GM23338 (cell line): ENCODE measurements at regions not wholly inside any gene's neighbourhood (a gene's known extent, or its start where the extent isn't known, plus 50 kb on each side); places are given as distances from the start of the nearest gene placed in this dataset.

ENCODE experiments used
- ATAC-seq: fragments of 200-7000 bp; cut with Tn5 transposase; 3 replicates; pipeline ENCODE4 v1.9.1; 2020
- DNase-seq: peaks from one replicate; pipeline ENCODE4 v3.0.0-alpha.2; 2015; ENCODE audit warnings: low spot score
- H2AFZ ChIP-seq: fragments of 200-600 bp; sonication (generic); 2 replicates; pipeline ENCODE4 v1.8.0; 2016; ENCODE audit warnings: antibody characterized with exemption, mild to moderate bottlenecking, moderate library complexity
- H3F3A ChIP-seq: fragments of 200-600 bp; sonication (generic); replicated peaks from 2 replicates; pipeline ENCODE4 v1.8.0; 2017; ENCODE audit warnings: antibody characterized with exemption, mixed run types, low read depth
- H3K27ac ChIP-seq: fragments of 200-600 bp; sonication (generic); 2 replicates; pipeline ENCODE4 v1.6.1; 2016; ENCODE audit warnings: low read depth
- H3K27me3 ChIP-seq: fragments of 200-600 bp; sonication (generic); 2 replicates; pipeline ENCODE4 v1.8.0; 2016; ENCODE audit warnings: mild to moderate bottlenecking, mixed run types, moderate library complexity; ENCODE audit not compliant: insufficient read depth
- H3K36me3 ChIP-seq: fragments of 200-600 bp; sonication (generic); 2 replicates; pipeline ENCODE4 v1.8.0; 2016; ENCODE audit warnings: mild to moderate bottlenecking; ENCODE audit not compliant: insufficient read depth
- H3K4me1 ChIP-seq: fragments of 200-600 bp; sonication (generic); 2 replicates; pipeline ENCODE4 v1.8.0; 2016; ENCODE audit warnings: mild to moderate bottlenecking, moderate library complexity; ENCODE audit not compliant: insufficient read depth
- H3K4me2 ChIP-seq: fragments of 200-600 bp; sonication (generic); 2 replicates; pipeline ENCODE4 v1.7.1; 2017; ENCODE audit warnings: mixed run types
- H3K4me3 ChIP-seq: fragments of 200-600 bp; sonication (generic); 2 replicates; pipeline ENCODE4 v1.6.1; 2016; ENCODE audit warnings: mixed run types
- H3K79me2 ChIP-seq: fragments of 200-600 bp; sonication (generic); replicated peaks from 2 replicates; pipeline ENCODE4 v1.8.0; 2017; ENCODE audit warnings: mild to moderate bottlenecking; ENCODE audit not compliant: insufficient read depth
- H3K9me2 ChIP-seq: fragments of 200-600 bp; sonication (generic); 2 replicates; pipeline ENCODE4 v1.8.0; 2017; ENCODE audit not compliant: insufficient read depth
- H4K20me1 ChIP-seq: fragments of 200-600 bp; sonication (generic); replicated peaks from 2 replicates; pipeline ENCODE4 v1.8.0; 2017; ENCODE audit warnings: mild to moderate bottlenecking; ENCODE audit not compliant: insufficient read depth
- H3K27ac Mint-ChIP-seq: 2 replicates; pipeline ENCODE4 v1.8.0; 2020; ENCODE audit warnings: inconsistent platforms, mild to moderate bottlenecking, moderate library complexity, mixed read lengths
- H3K27me3 Mint-ChIP-seq: 3 replicates; pipeline ENCODE4 v1.8.0; 2022; ENCODE audit warnings: low read depth, mild to moderate bottlenecking, moderate library complexity, mixed read lengths, inconsistent platforms; ENCODE audit not compliant: insufficient read depth, poor library complexity
- H3K36me3 Mint-ChIP-seq: 3 replicates; pipeline ENCODE4 v1.8.0; 2021; ENCODE audit warnings: low read depth, mild to moderate bottlenecking, inconsistent platforms, moderate library complexity, mixed read lengths
- H3K4me1 Mint-ChIP-seq: 3 replicates; pipeline ENCODE4 v1.8.0; 2020; ENCODE audit warnings: mild to moderate bottlenecking, inconsistent platforms, mixed read lengths
- H3K4me3 Mint-ChIP-seq: 3 replicates; pipeline ENCODE4 v1.8.0; 2021; ENCODE audit warnings: moderate library complexity, mild to moderate bottlenecking, inconsistent platforms, mixed read lengths
- H3K9me3 Mint-ChIP-seq: 3 replicates; pipeline ENCODE4 v1.8.0; 2020; ENCODE audit warnings: moderate library complexity, mild to moderate bottlenecking, inconsistent platforms, mixed read lengths
- CREB1 ChIP-seq: fragments of 250-450 bp; sonication (Bioruptor Pico); IDR thresholded peaks from 2 replicates; pipeline ENCODE4 v1.5.0; 2020; ENCODE audit warnings: low read depth, mild to moderate bottlenecking, moderate library complexity
- CTCF ChIP-seq, 2 experiments: fragments of 200-600 bp in 1 of 2; sonication (generic) in 1 of 2; conservative IDR thresholded peaks; 2 replicates each; pipeline versions ENCODE4 v1.5.1 to v1.6.1; 2016 to 2017; ENCODE audit warnings: antibody characterized with exemption in 2 of 2, low read depth in 2 of 2, mild to moderate bottlenecking in 2 of 2, moderate library complexity in 1 of 2
- ETS1 ChIP-seq: IDR thresholded peaks from 2 replicates; pipeline ENCODE4 v1.6.1; 2016; ENCODE audit warnings: antibody characterized with exemption
- EZH2 ChIP-seq: fragments of 200-600 bp; sonication (generic); IDR thresholded peaks from one replicate; pipeline ENCODE4 v1.8.0; 2017; ENCODE audit warnings: antibody characterized with exemption, mild to moderate bottlenecking, low read depth; ENCODE audit not compliant: unreplicated experiment
- EZH2phosphoT487 ChIP-seq: fragments of 200-600 bp; sonication (generic); IDR thresholded peaks from one replicate; pipeline ENCODE4 v1.8.1; 2018; ENCODE audit warnings: antibody characterized with exemption; ENCODE audit not compliant: unreplicated experiment
- JUNB ChIP-seq: IDR thresholded peaks from one replicate; pipeline ENCODE4 v1.6.1; 2016; ENCODE audit warnings: antibody characterized with exemption; ENCODE audit not compliant: unreplicated experiment
- NANOG ChIP-seq: IDR thresholded peaks from 2 replicates; pipeline ENCODE4 v1.6.1; 2016; ENCODE audit warnings: antibody characterized with exemption, borderline replicate concordance
- POLR2AphosphoS5 ChIP-seq: IDR thresholded peaks from 2 replicates; pipeline ENCODE4 v1.6.1; 2016; ENCODE audit warnings: antibody characterized with exemption, low read depth
- REST ChIP-seq: IDR thresholded peaks from one replicate; pipeline ENCODE4 v1.6.1; 2018; ENCODE audit warnings: antibody characterized with exemption; ENCODE audit not compliant: unreplicated experiment
- ZNF114 ChIP-seq: fragments of 250-450 bp; sonication (Bioruptor Pico); IDR thresholded peaks from 2 replicates; pipeline ENCODE4 v1.5.0; 2020; ENCODE audit warnings: mild to moderate bottlenecking, moderate library complexity
- ZNF331 ChIP-seq: fragments of 250-450 bp; sonication (Bioruptor Pico); IDR thresholded peaks from 2 replicates; pipeline ENCODE4 v1.5.0; 2020; ENCODE audit warnings: low read depth, mild to moderate bottlenecking, moderate library complexity

- Histone ChIP-seq H3K4me1 (no peaks in the 10 kb centered on the region; the same call in 1 of the 2 replicates), H3K79me2 (no peaks in the 10 kb centered on the region), H3K4me2 (no peak overlapping the region), H3K9me2 (0 out of 2 replicates have a peak, but pooled peaks cover 3% of the 10 kb centered on the region), H3F3A (no peaks in the 10 kb centered on the region), H2AFZ (no peak overlapping the region), H3K27ac (no peak overlapping the region), H3K27me3 (no peaks in the 10 kb centered on the region), H4K20me1 (no peaks in the 10 kb centered on the region), H3K36me3 (no peaks in the 10 kb centered on the region), H3K4me3 (no peak overlapping the region)
- Mint-ChIP-seq H3K36me3 (no peaks in the 10 kb centered on the region), H3K4me3 (no peak overlapping the region), H3K9me3 (peaks cover 2% of the 10 kb centered on the region; the same call in 1 of the 3 replicates), H3K4me1 (no peaks in the 10 kb centered on the region), H3K27me3 (no peaks in the 10 kb centered on the region), H3K27ac (no peak overlapping the region)
- no peak for ATAC-seq
- TF ChIP-seq ZNF331 (CRISPR knock-in tag) (no peak), EZH2phosphoT487 (no peak), CTCF (conservative IDR thresholded peaks at IDR 0.05; ENCODE audit: low read depth in 2 of 2) (no peak)
- no peak for DNase-seq
Measured at GRCh38 chr2:181762848-181763247, 82.5 kb upstream of the NEUROD1 start.

- H3K27me3 ChIP-seq: no peaks in the 10 kb centered on the region
- H3K36me3 ChIP-seq: no peaks in the 10 kb centered on the region
- no peak overlapping the region for H2AFZ ChIP-seq
- H3K27ac Mint-ChIP-seq: no peak overlapping the region
- H3K9me3 Mint-ChIP-seq: peaks cover 2% of the 10 kb centered on the region; the same call in 1 of the 3 replicates
- no peak overlapping the region for H3K4me3 Mint-ChIP-seq
- no peaks in the 10 kb centered on the region for H3K79me2 ChIP-seq
- no peaks in the 10 kb centered on the region for H3K27me3 Mint-ChIP-seq
- TF ChIP-seq EZH2phosphoT487: no peak
- no peak for TF ChIP-seq POLR2AphosphoS5
- no peak for TF ChIP-seq ETS1
- no peak for TF ChIP-seq ZNF331 (CRISPR knock-in tag)
- no peak for TF ChIP-seq JUNB
- TF ChIP-seq REST: no peak
- TF ChIP-seq NANOG: no peak
- TF ChIP-seq EZH2: no peak
- no peak for TF ChIP-seq CREB1 (CRISPR knock-in tag)
- no peak for TF ChIP-seq ZNF114 (CRISPR knock-in tag)
- H3K4me1 Mint-ChIP-seq: no peaks in the 10 kb centered on the region
- H4K20me1 ChIP-seq: no peaks in the 10 kb centered on the region
- DNase-seq (no peak), ATAC-seq (no peak)
- no peak overlapping the region for H3K4me2 ChIP-seq
- H3K9me2 ChIP-seq: 0 out of 2 replicates have a peak, but pooled peaks cover 3% of the 10 kb centered on the region
- H3F3A ChIP-seq: no peaks in the 10 kb centered on the region
- no peaks in the 10 kb centered on the region; the same call in 1 of the 2 replicates for H3K4me1 ChIP-seq
- no peak overlapping the region for H3K4me3 ChIP-seq
- no peak overlapping the region for H3K27ac ChIP-seq
- H3K36me3 Mint-ChIP-seq: no peaks in the 10 kb centered on the region
Measured at GRCh38 chr2:181763423-181763822, 83.1 kb upstream of the NEUROD1 start.
